ENCODE measurements at regions not wholly inside any gene's neighbourhood (a gene's known extent, or its start where the extent isn't known, plus 50 kb on each side); places are given as distances from the start of the nearest gene placed in this dataset. TPM values are rescaled to one million over a fixed set of nuclear protein-coding genes. Genes with fewer than 3 reads are reported as not detected.

Small RNA genes lying in the stretch of these regions (microRNA-seq; reads per million reads assigned to microRNA genes)
- gene MIR873 (ENCODE audit: borderline microRNAs expressed) (not detected), gene MIR876 (ENCODE audit: borderline microRNAs expressed) (not detected)
